Stimulated activated CD4-positive, alpha-beta T cell treated with anti-CD3 and anti-CD28 coated beads, TNF-alpha, amount 100 ng/mL, for 24 hours (primary cell): ENCODE measurements at regions not wholly inside any gene's neighbourhood (a gene's known extent, or its start where the extent isn't known, plus 50 kb on each side); places are given as distances from the start of the nearest gene placed in this dataset.

Experiments used
- DNase-seq, 3 experiments: peaks; one replicate each; pipeline ENCODE4 v3.0.0-alpha.2; 2020; ENCODE audit warnings: low read depth in 3 of 3

DNA sequence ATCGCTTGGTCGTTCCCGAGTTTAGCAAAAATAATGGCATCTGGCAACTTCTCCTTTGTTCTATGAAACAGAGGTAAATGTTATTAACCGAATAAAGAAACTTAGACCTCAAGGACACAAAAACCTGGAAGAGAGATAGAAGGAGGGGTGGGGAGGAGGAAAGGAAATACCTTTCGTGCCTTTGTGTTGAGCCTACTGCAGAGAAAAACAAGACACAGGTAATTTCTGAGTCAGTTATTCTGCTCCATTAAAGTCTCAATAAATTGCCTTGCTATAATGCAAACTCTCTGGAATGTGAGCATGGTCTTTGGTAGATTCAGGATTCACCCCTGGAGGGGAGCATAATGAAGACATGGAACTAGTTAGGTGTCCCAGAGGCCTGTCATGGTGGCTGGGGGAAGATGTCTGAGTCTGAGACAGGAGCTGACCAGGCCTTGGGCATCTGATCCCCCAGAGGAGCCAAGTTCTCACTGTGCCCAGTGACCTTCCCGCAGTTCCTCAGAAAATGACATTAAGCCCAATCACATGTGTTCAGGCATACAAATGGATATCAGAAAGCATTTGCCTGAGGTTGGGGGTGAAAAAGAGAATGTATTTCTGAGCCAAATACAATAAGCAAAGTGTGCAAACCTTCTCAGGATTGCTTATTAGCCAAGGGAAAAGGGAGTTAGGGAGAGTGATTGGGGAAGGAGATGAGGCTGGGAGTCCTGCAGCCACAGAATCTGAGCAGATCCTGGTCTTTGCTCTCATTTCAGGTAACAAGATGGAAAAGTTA is 72.6 kb upstream of the CADM1 start:
- no peak for DNase-seq

DNA sequence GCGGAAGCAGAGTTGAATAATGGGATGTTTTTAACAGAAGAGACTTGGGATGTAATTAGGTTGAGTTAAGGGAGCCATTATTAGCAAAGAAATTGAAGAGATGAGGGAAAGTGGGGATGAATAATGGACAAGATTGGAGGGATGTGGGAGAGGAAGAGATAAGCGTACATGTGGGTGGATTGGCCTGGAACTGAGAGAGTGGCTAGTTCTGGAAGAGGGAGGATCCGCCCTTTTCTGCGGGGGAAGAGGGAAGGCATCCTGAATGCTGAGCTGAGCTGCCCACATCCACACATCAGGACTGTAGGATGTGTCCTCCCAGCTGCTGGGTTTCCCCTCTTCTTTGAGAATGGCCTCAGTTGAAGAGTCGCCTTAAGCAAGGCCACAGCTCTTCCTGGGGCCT is 68.3 kb upstream of the CADM1 start:
- no peak for DNase-seq

DNA sequence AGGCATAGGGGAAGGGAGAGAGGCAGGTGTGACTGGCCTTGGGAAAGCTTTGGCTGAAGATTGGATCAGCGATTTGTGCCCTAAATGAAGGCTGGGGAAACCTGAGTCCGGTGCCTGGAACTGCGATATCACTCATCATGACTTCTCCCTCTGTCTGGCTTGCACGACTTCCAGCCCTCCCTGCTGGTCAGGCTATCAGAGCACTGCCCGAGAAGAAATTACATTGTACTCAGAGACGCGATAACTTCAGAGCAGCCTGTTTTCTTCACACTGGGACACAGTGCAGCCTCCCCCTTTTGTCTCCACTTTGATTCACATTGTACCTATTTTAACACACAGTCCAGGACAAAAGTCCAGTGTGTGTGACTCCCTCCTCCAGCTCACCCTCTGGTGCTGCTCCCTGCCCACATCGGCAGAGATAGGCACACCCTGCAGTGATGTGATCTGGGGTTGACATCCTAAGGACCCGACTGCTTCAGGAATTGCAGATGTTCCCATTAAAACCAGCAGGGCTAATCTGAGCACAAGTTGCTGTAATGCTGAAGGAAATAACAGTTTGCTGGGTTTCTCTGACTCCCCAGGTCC is 62.1 kb upstream of the CADM1 start:
- DNase-seq, result no peak

- DNase-seq, result no peak
Observed at GRCh38 chr11:115564851-115565250, 60.6 kb upstream of the CADM1 start.

DNA sequence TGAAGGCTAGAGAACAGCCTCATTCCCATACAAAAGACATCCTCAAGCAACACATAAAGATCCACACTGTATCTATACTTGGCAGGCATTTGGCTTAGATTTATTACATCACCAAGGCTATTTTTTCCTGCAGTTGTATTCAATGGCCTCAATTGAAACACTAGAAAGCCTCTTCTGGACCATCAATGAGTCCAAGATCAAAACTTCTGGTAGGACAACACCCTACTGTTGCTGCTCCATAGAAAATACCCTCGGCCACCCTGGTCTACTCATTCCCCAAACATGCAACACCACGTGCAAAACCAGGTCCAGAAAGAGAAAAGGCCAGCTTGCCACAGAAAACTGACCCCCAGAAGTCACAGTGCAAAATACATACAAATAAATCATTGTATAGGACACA is 56.9 kb upstream of the CADM1 start:
- no peak for DNase-seq

DNA sequence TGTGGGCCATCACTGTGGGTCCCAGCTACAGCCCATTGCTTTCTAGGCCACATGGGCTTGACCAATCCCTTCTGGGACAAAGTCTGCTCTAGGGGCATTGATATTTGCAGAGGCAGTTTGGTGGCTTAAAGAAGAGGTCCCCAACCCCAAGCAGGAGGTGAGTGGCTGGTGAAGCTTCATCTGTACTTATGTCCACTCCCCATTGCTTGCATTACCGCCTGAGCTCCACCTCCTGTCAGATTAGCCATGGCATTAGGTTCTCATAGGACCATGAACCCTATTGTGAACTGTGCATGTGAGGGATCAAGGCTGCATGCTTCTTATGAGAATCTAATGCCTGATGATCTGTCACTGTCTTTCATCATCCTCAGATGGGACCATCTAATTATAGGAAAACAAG is 54.4 kb upstream of the CADM1 start:
- DNase-seq, result no peak

GRCh38 chr11:115557681-115558080 is 53.5 kb upstream of the CADM1 start:
- no peak for DNase-seq

DNA sequence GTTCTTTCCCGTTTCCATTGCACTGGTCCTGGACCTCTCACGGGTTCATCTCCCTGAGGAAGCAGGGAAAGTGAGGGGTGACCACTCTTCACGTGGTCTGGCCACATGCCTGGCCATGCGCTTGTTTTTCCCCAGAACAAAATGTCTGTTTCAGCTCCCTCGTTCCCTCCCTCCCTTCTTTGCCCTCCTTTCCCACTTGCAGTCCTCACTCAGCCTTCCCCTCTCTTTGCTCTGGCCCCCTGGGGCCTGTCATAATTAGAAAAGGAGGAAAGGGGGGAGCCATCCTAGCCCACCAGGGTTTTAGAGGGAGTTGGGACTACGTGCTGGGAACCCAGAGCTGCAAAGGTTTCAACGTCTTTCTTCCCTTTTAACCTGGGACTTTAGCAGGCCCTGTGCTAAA is 52.8 kb upstream of the CADM1 start:
- no peak for DNase-seq

DNA sequence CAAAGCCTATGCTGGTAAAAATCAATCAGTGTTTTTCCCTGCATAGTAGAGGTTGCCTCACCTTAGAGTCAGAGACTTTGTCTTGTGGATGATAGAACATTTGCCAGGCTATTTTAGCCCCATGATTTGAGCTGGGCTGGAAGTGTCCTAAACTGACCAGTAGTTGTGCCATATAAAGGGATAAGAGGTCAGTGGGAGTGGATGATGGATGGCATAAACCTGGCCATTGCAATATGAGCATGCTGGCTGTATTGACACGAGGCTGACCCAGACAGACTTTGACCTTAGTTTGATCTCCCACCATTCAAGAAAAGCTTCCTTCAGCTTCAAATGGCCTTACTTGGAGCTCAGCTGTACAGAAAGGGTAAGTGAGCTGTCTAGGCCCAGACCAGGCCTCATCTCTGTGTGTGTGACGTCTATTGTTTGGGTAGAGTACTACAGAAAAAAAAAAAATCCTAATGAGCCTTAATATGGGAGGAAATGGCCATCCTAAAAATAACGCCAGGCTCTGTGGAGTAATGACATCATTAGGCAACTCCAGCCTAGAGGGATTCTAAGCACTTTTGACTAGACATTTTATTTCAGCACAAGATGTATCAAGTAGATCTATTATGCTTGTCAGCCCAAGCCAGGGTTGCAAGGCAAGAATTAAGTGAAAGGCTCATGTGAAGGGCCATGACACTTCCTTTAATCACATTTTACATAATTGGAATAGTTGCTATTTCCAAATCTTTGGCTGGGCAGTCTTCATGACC is 51.3 kb upstream of the CADM1 start:
- DNase-seq, result no peak
